ENCODE measurements at regions not wholly inside any gene's neighbourhood (a gene's known extent, or its start where the extent isn't known, plus 50 kb on each side); places are given as distances from the start of the nearest gene placed in this dataset.

DNA sequence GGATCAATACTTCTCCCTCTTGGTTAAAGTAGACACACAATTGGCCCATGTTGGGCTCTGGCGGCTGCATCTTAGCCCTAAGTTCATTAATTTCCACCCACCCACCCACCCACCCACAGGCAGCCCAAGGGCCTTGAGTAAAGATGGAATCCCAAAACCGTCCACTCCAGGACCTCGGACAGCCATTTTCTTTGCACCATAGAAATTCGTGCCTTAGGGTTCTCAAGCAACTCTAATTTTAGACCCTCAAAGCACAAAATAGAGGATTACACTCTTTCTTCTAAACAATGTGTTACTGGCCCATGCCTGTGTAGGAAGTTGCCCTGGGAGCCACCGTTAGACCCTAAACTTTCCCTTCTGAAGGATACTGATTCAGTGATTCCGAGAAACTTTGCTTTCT is 568.5 kb downstream of the IRX1 start:
- no peak for DNase-seq
- H3K27ac ChIP-seq (ENCODE audit: low read depth, low read length), result no peak overlapping the region
- Mint-ChIP-seq H3K4me3 (no peak overlapping the region), H3K27ac (no peak overlapping the region), H3K36me3 (no peaks in the 10 kb centered on the region), H3K4me1 (no peaks in the 10 kb centered on the region), H3K9me3 (peaks cover 3 to 11% (median 4%) of the 10 kb centered on the region in 5 donors), H3K27me3 (no peaks in the 10 kb centered on the region)
- no peaks in the 10 kb centered on the region for H3K4me1 ChIP-seq (ENCODE audit: insufficient read depth, low read length)
- H3K36me3 ChIP-seq (ENCODE audit: insufficient read depth, low read length), result no peaks in the 10 kb centered on the region
- H3K9me3 ChIP-seq (ENCODE audit: low read length), result no peaks in the 10 kb centered on the region
- no peaks in the 10 kb centered on the region for H3K27me3 ChIP-seq (ENCODE audit: insufficient read depth, low read length, poor library complexity, severe bottlenecking)
- H3K4me3 ChIP-seq (ENCODE audit: low read length), result no peak overlapping the region
- ChIA-PET POLR2A (no interaction called here), CTCF (no interaction called here)

DNA sequence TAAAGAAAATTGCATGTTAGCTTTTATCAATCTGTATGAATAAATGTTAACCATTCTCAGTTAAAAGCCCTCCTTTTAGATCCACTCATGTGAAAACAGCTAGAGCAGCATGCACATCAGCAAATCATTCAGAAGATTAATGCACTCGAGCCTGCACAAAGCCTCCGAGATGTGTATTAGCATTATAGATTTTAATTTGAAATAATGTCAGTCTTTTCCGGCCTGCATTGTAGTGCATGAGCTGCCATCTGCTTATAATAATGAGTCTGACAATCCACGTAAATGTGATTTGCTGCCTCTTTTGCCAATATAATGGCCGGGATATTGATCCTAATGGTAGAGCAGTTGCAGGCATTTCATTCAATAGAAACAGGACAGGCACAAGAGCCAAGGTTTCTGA is 585.1 kb downstream of the IRX1 start:
- no peak for DNase-seq
- no peaks in the 10 kb centered on the region for H3K4me1 ChIP-seq (ENCODE audit: insufficient read depth, low read length)
- H3K27ac ChIP-seq (ENCODE audit: low read depth, low read length), result no peak overlapping the region
- H3K27me3 ChIP-seq (ENCODE audit: insufficient read depth, low read length, poor library complexity, severe bottlenecking), result no peaks in the 10 kb centered on the region
- CTCF ChIA-PET, result no interaction called here
- H3K9me3 Mint-ChIP-seq, result peaks cover 9 to 31% (median 17%) of the 10 kb centered on the region in 5 donors
- no peak overlapping the region for H3K4me3 ChIP-seq (ENCODE audit: low read length)
- no peaks in the 10 kb centered on the region for H3K9me3 ChIP-seq (ENCODE audit: low read length)
- H3K36me3 ChIP-seq (ENCODE audit: insufficient read depth, low read length), result no peaks in the 10 kb centered on the region
- POLR2A ChIA-PET, result no interaction called here
- H3K36me3 Mint-ChIP-seq, result no peaks in the 10 kb centered on the region
- no peak overlapping the region for H3K27ac Mint-ChIP-seq
- H3K27me3 Mint-ChIP-seq, result no peaks in the 10 kb centered on the region
- no peak overlapping the region for H3K4me3 Mint-ChIP-seq
- no peaks in the 10 kb centered on the region for H3K4me1 Mint-ChIP-seq

DNA sequence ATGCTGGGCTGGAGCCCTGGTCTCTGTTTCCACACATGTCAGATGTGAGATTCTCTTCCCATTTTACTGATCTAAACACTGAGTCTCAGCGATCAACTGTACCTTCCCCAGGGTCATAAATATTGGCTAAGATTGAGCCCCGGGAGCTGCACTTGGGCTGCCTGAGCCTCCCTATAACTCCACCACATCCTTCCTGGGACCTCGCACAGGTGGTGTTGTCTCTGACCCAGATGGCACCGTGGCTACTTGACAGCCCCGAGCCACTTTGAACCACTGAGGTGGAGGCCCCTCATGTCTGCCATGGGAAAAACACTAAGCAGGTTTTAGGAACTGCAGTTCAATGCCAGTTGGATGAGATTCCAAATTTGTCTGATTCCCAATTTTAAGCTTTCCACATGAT is 586.5 kb downstream of the IRX1 start:
- peaks cover 0 to 1% (median 0%) of the 10 kb centered on the region in 3 donors for H3K4me1 Mint-ChIP-seq
- Histone ChIP-seq H3K9me3 (ENCODE audit: low read length) (no peaks in the 10 kb centered on the region), H3K36me3 (ENCODE audit: insufficient read depth, low read length) (no peaks in the 10 kb centered on the region), H3K4me3 (ENCODE audit: low read length) (no peak overlapping the region), H3K4me1 (ENCODE audit: insufficient read depth, low read length) (no peaks in the 10 kb centered on the region), H3K27me3 (ENCODE audit: insufficient read depth, low read length, poor library complexity, severe bottlenecking) (no peaks in the 10 kb centered on the region), H3K27ac (ENCODE audit: low read depth, low read length) (no peak overlapping the region)
- H3K4me3 Mint-ChIP-seq, result no peak overlapping the region
- no peak for DNase-seq
- POLR2A ChIA-PET, result no interaction called here
- H3K36me3 Mint-ChIP-seq, result no peaks in the 10 kb centered on the region
- CTCF ChIA-PET, result no interaction called here
- peaks cover 10 to 27% (median 20%) of the 10 kb centered on the region in 5 donors for H3K9me3 Mint-ChIP-seq
- H3K27ac Mint-ChIP-seq, result no peak overlapping the region
- no peaks in the 10 kb centered on the region for H3K27me3 Mint-ChIP-seq

DNA sequence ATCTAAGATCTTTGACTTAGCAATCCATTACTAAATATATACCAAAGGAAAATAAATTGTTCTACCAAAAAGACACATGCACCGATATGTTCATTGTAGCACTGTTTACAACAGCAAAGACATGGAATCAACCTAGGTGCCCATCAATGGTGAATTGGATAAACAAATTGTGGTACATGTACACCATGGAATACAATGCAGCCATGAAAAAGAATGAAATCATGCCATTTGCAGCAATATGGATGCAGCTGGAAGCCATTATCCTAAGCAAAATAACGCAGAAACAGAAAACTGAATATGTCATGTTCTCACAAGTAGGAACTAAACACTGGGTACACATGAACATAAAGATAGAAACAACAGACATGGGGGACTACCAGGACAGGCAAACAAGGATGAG is 589.5 kb downstream of the IRX1 start:
- POLR2A ChIA-PET, result no interaction called here
- H3K27me3 ChIP-seq (ENCODE audit: insufficient read depth, low read length, poor library complexity, severe bottlenecking), result no peaks in the 10 kb centered on the region
- H3K4me1 Mint-ChIP-seq, result peaks cover 0 to 1% (median 0%) of the 10 kb centered on the region in 3 donors
- peaks cover 4 to 23% (median 18%) of the 10 kb centered on the region in 5 donors for H3K9me3 Mint-ChIP-seq
- no peaks in the 10 kb centered on the region for H3K4me1 ChIP-seq (ENCODE audit: insufficient read depth, low read length)
- no peak overlapping the region for H3K27ac ChIP-seq (ENCODE audit: low read depth, low read length)
- no peaks in the 10 kb centered on the region for H3K36me3 Mint-ChIP-seq
- no peak overlapping the region for H3K27ac Mint-ChIP-seq
- CTCF ChIA-PET, result no interaction called here
- H3K27me3 Mint-ChIP-seq, result no peaks in the 10 kb centered on the region
- H3K9me3 ChIP-seq (ENCODE audit: low read length), result no peaks in the 10 kb centered on the region
- no peak for DNase-seq
- H3K36me3 ChIP-seq (ENCODE audit: insufficient read depth, low read length), result no peaks in the 10 kb centered on the region
- H3K4me3 ChIP-seq (ENCODE audit: low read length), result no peak overlapping the region
- no peak overlapping the region for H3K4me3 Mint-ChIP-seq

GRCh38 chr5:4188704-4189103 is 593.1 kb downstream of the IRX1 start:
- no peaks in the 10 kb centered on the region for H3K27me3 Mint-ChIP-seq
- H3K4me3 Mint-ChIP-seq, result no peak overlapping the region
- Histone ChIP-seq H3K9me3 (ENCODE audit: low read length) (no peaks in the 10 kb centered on the region), H3K27ac (ENCODE audit: low read depth, low read length) (no peak overlapping the region), H3K36me3 (ENCODE audit: insufficient read depth, low read length) (no peaks in the 10 kb centered on the region), H3K4me3 (ENCODE audit: low read length) (no peak overlapping the region), H3K27me3 (ENCODE audit: insufficient read depth, low read length, poor library complexity, severe bottlenecking) (no peaks in the 10 kb centered on the region), H3K4me1 (ENCODE audit: insufficient read depth, low read length) (no peaks in the 10 kb centered on the region)
- ChIA-PET POLR2A (no interaction called here), CTCF (no interaction called here)
- H3K36me3 Mint-ChIP-seq, result no peaks in the 10 kb centered on the region
- no peak overlapping the region for H3K27ac Mint-ChIP-seq
- H3K9me3 Mint-ChIP-seq, result peaks cover 3 to 19% (median 17%) of the 10 kb centered on the region in 5 donors
- peaks cover 0 to 1% (median 0%) of the 10 kb centered on the region in 3 donors for H3K4me1 Mint-ChIP-seq
- no peak for DNase-seq

GRCh38 chr5:4189317-4189716 is 593.7 kb downstream of the IRX1 start:
- Mint-ChIP-seq H3K4me3 (no peak overlapping the region), H3K27me3 (no peaks in the 10 kb centered on the region), H3K9me3 (peaks cover 0 to 13% (median 11%) of the 10 kb centered on the region in 5 donors), H3K36me3 (no peaks in the 10 kb centered on the region), H3K27ac (no peak overlapping the region), H3K4me1 (peaks cover 0 to 1% (median 0%) of the 10 kb centered on the region in 3 donors)
- ChIA-PET POLR2A (no interaction called here), CTCF (no interaction called here)
- Histone ChIP-seq H3K27ac (ENCODE audit: low read depth, low read length) (no peak overlapping the region), H3K4me1 (ENCODE audit: insufficient read depth, low read length) (no peaks in the 10 kb centered on the region), H3K4me3 (ENCODE audit: low read length) (no peak overlapping the region), H3K27me3 (ENCODE audit: insufficient read depth, low read length, poor library complexity, severe bottlenecking) (no peaks in the 10 kb centered on the region), H3K9me3 (ENCODE audit: low read length) (no peaks in the 10 kb centered on the region), H3K36me3 (ENCODE audit: insufficient read depth, low read length) (no peaks in the 10 kb centered on the region)
- peak in 1 of 5 donors; percentile 12 for DNase-seq

GRCh38 chr5:4191041-4191440 is 595.4 kb downstream of the IRX1 start:
- no peaks in the 10 kb centered on the region for H3K4me1 ChIP-seq (ENCODE audit: insufficient read depth, low read length)
- Mint-ChIP-seq H3K4me1 (peaks cover 0 to 1% (median 0%) of the 10 kb centered on the region in 3 donors), H3K27ac (no peak overlapping the region), H3K4me3 (no peak overlapping the region), H3K9me3 (peaks cover 0 to 9% (median 3%) of the 10 kb centered on the region in 5 donors), H3K36me3 (no peaks in the 10 kb centered on the region), H3K27me3 (no peaks in the 10 kb centered on the region)
- H3K27me3 ChIP-seq (ENCODE audit: insufficient read depth, low read length, poor library complexity, severe bottlenecking), result no peaks in the 10 kb centered on the region
- no peak overlapping the region for H3K27ac ChIP-seq (ENCODE audit: low read depth, low read length)
- H3K9me3 ChIP-seq (ENCODE audit: low read length), result no peaks in the 10 kb centered on the region
- no peak overlapping the region for H3K4me3 ChIP-seq (ENCODE audit: low read length)
- no peak for DNase-seq
- POLR2A ChIA-PET, result no interaction called here
- no peaks in the 10 kb centered on the region for H3K36me3 ChIP-seq (ENCODE audit: insufficient read depth, low read length)
- CTCF ChIA-PET, result no interaction called here

- no peaks in the 10 kb centered on the region for H3K9me3 ChIP-seq (ENCODE audit: low read length)
- no peak overlapping the region for H3K4me3 Mint-ChIP-seq
- H3K27me3 Mint-ChIP-seq, result no peaks in the 10 kb centered on the region
- H3K9me3 Mint-ChIP-seq, result peaks cover 0 to 9% (median 0%) of the 10 kb centered on the region in 5 donors
- H3K36me3 ChIP-seq (ENCODE audit: insufficient read depth, low read length), result no peaks in the 10 kb centered on the region
- H3K4me3 ChIP-seq (ENCODE audit: low read length), result no peak overlapping the region
- ChIA-PET CTCF (no interaction called here), POLR2A (no interaction called here)
- no peaks in the 10 kb centered on the region for H3K4me1 ChIP-seq (ENCODE audit: insufficient read depth, low read length)
- no peak for DNase-seq
- no peak overlapping the region for H3K27ac Mint-ChIP-seq
- H3K27me3 ChIP-seq (ENCODE audit: insufficient read depth, low read length, poor library complexity, severe bottlenecking), result no peaks in the 10 kb centered on the region
- no peaks in the 10 kb centered on the region for H3K36me3 Mint-ChIP-seq
- no peaks in the 10 kb centered on the region for H3K4me1 Mint-ChIP-seq
- no peak overlapping the region for H3K27ac ChIP-seq (ENCODE audit: low read depth, low read length)
These were observed 596.1 kb downstream of the IRX1 start for GRCh38 chr5:4191703-4192102.

DNA sequence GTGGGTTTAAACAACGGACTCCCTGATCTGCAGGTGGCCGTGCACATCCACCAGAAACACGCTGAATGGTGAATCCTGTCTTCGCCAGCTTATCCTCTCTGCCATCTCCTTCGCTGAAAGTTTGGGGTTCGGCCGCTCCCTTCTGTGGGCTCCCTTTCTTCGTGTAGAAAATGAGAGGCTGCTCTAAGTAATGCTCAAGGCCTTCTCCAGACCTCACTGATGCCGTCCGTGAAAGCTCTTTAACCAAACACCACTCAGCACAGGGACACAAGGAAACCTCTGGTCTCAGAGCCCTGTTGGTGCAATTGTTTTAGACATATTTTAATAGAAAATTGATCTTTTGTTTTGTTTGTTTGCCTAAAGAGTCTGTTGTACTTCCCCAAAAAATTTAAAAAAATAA is 596.5 kb downstream of the IRX1 start:
- Mint-ChIP-seq H3K4me3 (no peak overlapping the region), H3K4me1 (no peaks in the 10 kb centered on the region), H3K27me3 (no peaks in the 10 kb centered on the region), H3K36me3 (no peaks in the 10 kb centered on the region), H3K9me3 (peaks cover 0 to 9% (median 0%) of the 10 kb centered on the region in 5 donors), H3K27ac (no peak overlapping the region)
- H3K4me3 ChIP-seq (ENCODE audit: low read length), result no peak overlapping the region
- no peaks in the 10 kb centered on the region for H3K36me3 ChIP-seq (ENCODE audit: insufficient read depth, low read length)
- H3K4me1 ChIP-seq (ENCODE audit: insufficient read depth, low read length), result no peaks in the 10 kb centered on the region
- H3K27me3 ChIP-seq (ENCODE audit: insufficient read depth, low read length, poor library complexity, severe bottlenecking), result no peaks in the 10 kb centered on the region
- ChIA-PET POLR2A (no interaction called here), CTCF (no interaction called here)
- no peaks in the 10 kb centered on the region for H3K9me3 ChIP-seq (ENCODE audit: low read length)
- DNase-seq, result no peak
- H3K27ac ChIP-seq (ENCODE audit: low read depth, low read length), result no peak overlapping the region

Data from CD8-positive, alpha-beta memory T cell (primary cell).